ENCODE measurements at regions not wholly inside any gene's neighbourhood (a gene's known extent, or its start where the extent isn't known, plus 50 kb on each side); places are given as distances from the start of the nearest gene placed in this dataset.

- no peaks in the 10 kb centered on the region for H3K27me3 ChIP-seq
- H3K36me3 ChIP-seq, result no peaks in the 10 kb centered on the region
- H3K4me3 ChIP-seq, result peak overlapping the region in 1 of 2 donors; percentile 46
- TF ChIP-seq CTCF (IDR thresholded peaks at IDR 0.05) (no peak), POLR2A (IDR thresholded peaks at IDR 0.05) (no peak)
- WGBS, 2 donors (ENCODE audit: low coverage in 1 of 2), result 77 to 100% methylated on average over 1 to 7 of the region's 8 CpGs
- peaks cover 0 to 7% (median 0%) of the 10 kb centered on the region in 3 donors for H3K4me1 ChIP-seq
- ATAC-seq, result no peak
- H3K9me3 ChIP-seq, result no peaks in the 10 kb centered on the region
- peak overlapping the region in 3 of 4 donors; percentile 52 to 57 (median 56) for H3K27ac ChIP-seq
Observed at GRCh38 chr2:64918220-64918886, 70.8 kb upstream of the SLC1A4 start.

GRCh38 chr2:64919261-64919660, 69.9 kb upstream of the SLC1A4 start:
- Histone ChIP-seq H3K27me3 (no peaks in the 10 kb centered on the region), H3K4me1 (peaks cover 0 to 7% (median 0%) of the 10 kb centered on the region in 3 donors), H3K27ac (no peak overlapping the region), H3K4me3 (no peak overlapping the region), H3K36me3 (no peaks in the 10 kb centered on the region), H3K9me3 (no peaks in the 10 kb centered on the region)
- TF ChIP-seq POLR2AphosphoS5 (IDR thresholded peaks at IDR 0.05) (no peak), CTCF (IDR thresholded peaks at IDR 0.05) (no peak), EP300 (IDR thresholded peaks at IDR 0.05) (no peak), POLR2A (IDR thresholded peaks at IDR 0.05) (no peak)
- no peak for ATAC-seq
- WGBS, 2 donors (ENCODE audit: low coverage in 1 of 2), result 80 to 88% methylated on average over 1 of the region's 2 CpGs

GRCh38 chr2:64922482-64923384, 66.5 kb upstream of the SLC1A4 start:
- WGBS, 2 donors (ENCODE audit: low coverage in 1 of 2), result 84 to 85% methylated on average over 6 to 8 of the region's 14 CpGs
- no peak for ATAC-seq
- H3K36me3 ChIP-seq, result no peaks in the 10 kb centered on the region
- no peaks in the 10 kb centered on the region for H3K27me3 ChIP-seq
- H3K27ac ChIP-seq, result no peak overlapping the region
- H3K4me1 ChIP-seq, result peaks cover 0 to 6% (median 0%) of the 10 kb centered on the region in 3 donors
- no peaks in the 10 kb centered on the region for H3K9me3 ChIP-seq
- TF ChIP-seq EP300 (IDR thresholded peaks at IDR 0.05) (no peak), CTCF (IDR thresholded peaks at IDR 0.05) (no peak)
- no peak overlapping the region for H3K4me3 ChIP-seq

GRCh38 chr2:64923385-64923710, 65.9 kb upstream of the SLC1A4 start:
- H3K4me3 ChIP-seq, result no peak overlapping the region
- peaks cover 0 to under 1% (median 0%) of the 10 kb centered on the region in 3 donors for H3K4me1 ChIP-seq
- no peak overlapping the region for H3K27ac ChIP-seq
- no peaks in the 10 kb centered on the region for H3K36me3 ChIP-seq
- TF ChIP-seq EP300 (IDR thresholded peaks at IDR 0.05) (no peak), POLR2AphosphoS5 (IDR thresholded peaks at IDR 0.05) (no peak), POLR2A (IDR thresholded peaks at IDR 0.05) (no peak), CTCF (IDR thresholded peaks at IDR 0.05) (no peak)
- no peaks in the 10 kb centered on the region for H3K9me3 ChIP-seq
- no peaks in the 10 kb centered on the region for H3K27me3 ChIP-seq
- ATAC-seq, result no peak
- WGBS, 2 donors (ENCODE audit: low coverage in 1 of 2), result 82 to 92% methylated on average over 2 of the region's 2 CpGs
